B cell (primary cell): ENCODE measurements at regions not wholly inside any gene's neighbourhood (a gene's known extent, or its start where the extent isn't known, plus 50 kb on each side); places are given as distances from the start of the nearest gene placed in this dataset.

Experiments used
- ATAC-seq: fragments of 200-7000 bp; cut with Tn5 transposase; one replicate; pipeline ENCODE4 v1.10.0; 2021; ENCODE audit warnings: low read depth, mild to moderate bottlenecking, moderate number of reproducible peaks, moderate library complexity
- CTCF ChIA-PET: fragments of 350-600 bp; sonication (Branson Sonifier 250); formaldehyde crosslinking; loops from one replicate; lab custom pipeline; 2021; ENCODE audit warnings: antibody characterized with exemption, inconsistent platforms; lab: Charles Lee
- POLR2A ChIA-PET: fragments of 350-600 bp; sonication (Branson Sonifier 250); formaldehyde crosslinking; loops from one replicate; lab custom pipeline; 2021; ENCODE audit warnings: antibody characterized with exemption; lab: Charles Lee
- DNase-seq: peaks from one replicate; pipeline ENCODE4 v3.0.0; 2013
- H2AFZ ChIP-seq: 2 replicates; pipeline ENCODE4 v1.6.1; 2012; ENCODE audit warnings: mild to moderate bottlenecking, low read depth, low read length; ENCODE audit not compliant: insufficient read depth, poor library complexity, severe bottlenecking
- H3K27ac ChIP-seq, 2 donors: 1 replicate in 1 of 2; 2 replicates in 1 of 2; pipeline ENCODE4 v1.5.1; 2012 to 2013; ENCODE audit warnings: low read length in 2 of 2, mild to moderate bottlenecking in 2 of 2, moderate library complexity in 1 of 2
- H3K27me3 ChIP-seq, 4 experiments: fragments of 200-600 bp in 1 of 4; sonication (generic) in 1 of 4; replicated peaks in 1 of 4; 1 replicate in 2 of 4; 2 replicates in 2 of 4; pipeline versions ENCODE4 v1.6.1 to v1.7.0; 2013 to 2016; ENCODE audit warnings: low read length in 3 of 4, mild to moderate bottlenecking in 2 of 4, mixed read lengths in 1 of 4, moderate library complexity in 1 of 4; ENCODE audit not compliant: insufficient read depth in 4 of 4, control insufficient read depth in 3 of 4; ENCODE audit errors: control extremely low read depth in 1 of 4
- H3K36me3 ChIP-seq, 2 experiments: replicated peaks in 1 of 2; 1 replicate in 1 of 2; 2 replicates in 1 of 2; pipeline versions ENCODE4 v1.6.1 to v1.7.1; 2013; ENCODE audit warnings: low read length in 1 of 2; ENCODE audit not compliant: insufficient read depth in 2 of 2, control insufficient read depth in 1 of 2; ENCODE audit errors: control extremely low read depth in 1 of 2, extremely low read depth in 1 of 2
- H3K4me1 ChIP-seq, 2 donors: fragments of 200-600 bp in 1 of 2; sonication (generic) in 1 of 2; 1 replicate in 1 of 2; 2 replicates in 1 of 2; pipeline versions ENCODE4 v1.5.1 to v1.6.1; 2013 to 2017; ENCODE audit warnings: low read length in 2 of 2; ENCODE audit not compliant: control insufficient read depth in 2 of 2, insufficient read depth in 2 of 2
- H3K4me2 ChIP-seq: replicated peaks from 2 replicates; pipeline ENCODE3; 2012; ENCODE audit warnings: mild to moderate bottlenecking, low read depth, low read length; ENCODE audit not compliant: poor library complexity, severe bottlenecking
- H3K4me3 ChIP-seq, 5 experiments: fragments of 200-600 bp in 1 of 5; sonication (generic) in 1 of 5; 1 replicate in 3 of 5; 2 replicates in 2 of 5; pipeline versions ENCODE4 v1.5.1 to v1.7.0; 2011 to 2016; ENCODE audit warnings: low read length in 4 of 5, mild to moderate bottlenecking in 4 of 5, low read depth in 2 of 5, control low read depth in 1 of 5, moderate library complexity in 1 of 5; ENCODE audit not compliant: insufficient read depth in 1 of 5; ENCODE audit errors: control extremely low read depth in 1 of 5, extremely low read depth in 1 of 5
- H3K79me2 ChIP-seq: fragments of 200-600 bp; sonication (generic); one replicate; pipeline ENCODE4 v1.6.0; 2016; ENCODE audit warnings: low read length; ENCODE audit not compliant: control insufficient read depth, insufficient read depth
- H3K9ac ChIP-seq: fragments of 200-600 bp; sonication (generic); 2 replicates; pipeline ENCODE4 v1.6.1; 2017; ENCODE audit warnings: mild to moderate bottlenecking, low read length, moderate library complexity
- H3K9me3 ChIP-seq, 3 donors: one replicate each; pipeline versions ENCODE4 v1.6.1 to v1.7.1; 2013; ENCODE audit warnings: low read length in 2 of 3; ENCODE audit not compliant: control insufficient read depth in 2 of 3, insufficient read depth in 1 of 3; ENCODE audit errors: control extremely low read depth in 1 of 3
- H4K20me1 ChIP-seq: 2 replicates; pipeline ENCODE4 v1.6.0; 2012; ENCODE audit warnings: mild to moderate bottlenecking, low read length; ENCODE audit not compliant: insufficient read depth, control insufficient read depth, poor library complexity, severe bottlenecking
- H3K27ac Mint-ChIP-seq: one replicate; pipeline ENCODE4 v1.8.0; 2021; ENCODE audit warnings: mixed read lengths
- H3K27me3 Mint-ChIP-seq: one replicate; pipeline ENCODE4 v1.8.0; 2021; ENCODE audit warnings: mixed read lengths
- H3K4me1 Mint-ChIP-seq: one replicate; pipeline ENCODE4 v1.8.0; 2021; ENCODE audit warnings: mixed read lengths
- H3K4me3 Mint-ChIP-seq: one replicate; pipeline ENCODE4 v1.8.0; 2021; ENCODE audit warnings: mixed read lengths
- H3K9me3 Mint-ChIP-seq: one replicate; pipeline ENCODE4 v1.8.0; 2022; ENCODE audit warnings: mixed read lengths; ENCODE audit not compliant: insufficient read depth
- EZH2 ChIP-seq: IDR thresholded peaks from 2 replicates; pipeline ENCODE4 v1.6.1; 2012; ENCODE audit warnings: borderline replicate concordance, low read depth, mild to moderate bottlenecking, moderate library complexity, low read length; ENCODE audit not compliant: insufficient read depth, poor library complexity, severe bottlenecking
- WGBS: methylation state at CpG from one replicate; pipeline ENCODE4 v1.1.5; 2013; ENCODE audit warnings: missing lambda C conversion rate; ENCODE audit not compliant: insufficient coverage; 5-methylcytosine and 5-hydroxymethylcytosine counted together
- intact Hi-C: fragments of 100-400 bp; cut with micrococcal nuclease; formaldehyde crosslinking; loops from one replicate; pipeline ENCODE4 v1.10.0; 2022
- TF ChIP-seq, protein P1 (sequence below): fragments of 200-600 bp; IDR thresholded peaks from one replicate; pipeline ENCODE4 v1.8.0; 2022; ENCODE audit warnings: antibody characterized with exemption, mild to moderate bottlenecking

DNA sequence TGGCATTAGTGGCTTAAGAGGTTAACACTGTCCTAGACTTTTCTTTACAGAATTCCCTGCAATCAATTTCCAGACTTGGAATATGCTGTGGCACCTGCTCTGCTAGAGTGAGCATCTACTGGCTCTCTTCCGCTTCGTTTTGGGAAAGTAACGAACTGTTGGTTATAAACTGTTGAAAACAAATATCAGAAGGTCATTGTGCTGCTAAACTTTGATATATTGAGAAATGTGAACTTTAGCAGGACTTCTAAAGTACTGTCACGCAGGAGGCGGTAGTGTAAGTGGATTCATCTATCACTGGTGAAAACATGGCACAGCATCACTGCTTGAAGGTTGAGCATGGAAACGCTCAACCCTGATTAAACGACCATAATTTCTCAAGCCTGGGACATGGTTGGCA lies 348.9 kb downstream of the FLRT2 start:
- H3K4me3 ChIP-seq, result no peak overlapping the region
- ChIA-PET POLR2A (no interaction called here), CTCF (no interaction called here)
- no peak overlapping the region for H3K4me2 ChIP-seq
- H3K4me1 Mint-ChIP-seq, result no peaks in the 10 kb centered on the region
- H3K27me3 Mint-ChIP-seq, result no peaks in the 10 kb centered on the region
- H3K4me3 Mint-ChIP-seq, result no peak overlapping the region
- no peaks in the 10 kb centered on the region for H3K9me3 ChIP-seq
- no peaks in the 10 kb centered on the region for H3K9me3 Mint-ChIP-seq
- no peak for ATAC-seq
- no peak overlapping the region for H2AFZ ChIP-seq
- H3K79me2 ChIP-seq, result no peaks in the 10 kb centered on the region
- H3K27me3 ChIP-seq, result no peaks in the 10 kb centered on the region
- H4K20me1 ChIP-seq, result no peaks in the 10 kb centered on the region
- WGBS, result 100% methylated on average over 5 of the region's 7 CpGs
- DNase-seq, result no peak
- H3K27ac Mint-ChIP-seq, result no peak overlapping the region
- intact Hi-C loops, result no loop called here
- no peaks in the 10 kb centered on the region for H3K4me1 ChIP-seq
- no peak overlapping the region for H3K9ac ChIP-seq
- TF ChIP-seq EZH2, result no peak
- TF ChIP-seq, protein P1, sequence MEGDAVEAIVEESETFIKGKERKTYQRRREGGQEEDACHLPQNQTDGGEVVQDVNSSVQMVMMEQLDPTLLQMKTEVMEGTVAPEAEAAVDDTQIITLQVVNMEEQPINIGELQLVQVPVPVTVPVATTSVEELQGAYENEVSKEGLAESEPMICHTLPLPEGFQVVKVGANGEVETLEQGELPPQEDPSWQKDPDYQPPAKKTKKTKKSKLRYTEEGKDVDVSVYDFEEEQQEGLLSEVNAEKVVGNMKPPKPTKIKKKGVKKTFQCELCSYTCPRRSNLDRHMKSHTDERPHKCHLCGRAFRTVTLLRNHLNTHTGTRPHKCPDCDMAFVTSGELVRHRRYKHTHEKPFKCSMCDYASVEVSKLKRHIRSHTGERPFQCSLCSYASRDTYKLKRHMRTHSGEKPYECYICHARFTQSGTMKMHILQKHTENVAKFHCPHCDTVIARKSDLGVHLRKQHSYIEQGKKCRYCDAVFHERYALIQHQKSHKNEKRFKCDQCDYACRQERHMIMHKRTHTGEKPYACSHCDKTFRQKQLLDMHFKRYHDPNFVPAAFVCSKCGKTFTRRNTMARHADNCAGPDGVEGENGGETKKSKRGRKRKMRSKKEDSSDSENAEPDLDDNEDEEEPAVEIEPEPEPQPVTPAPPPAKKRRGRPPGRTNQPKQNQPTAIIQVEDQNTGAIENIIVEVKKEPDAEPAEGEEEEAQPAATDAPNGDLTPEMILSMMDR, result no peak
- no peaks in the 10 kb centered on the region for H3K36me3 ChIP-seq
- H3K27ac ChIP-seq, result no peak overlapping the region

DNA sequence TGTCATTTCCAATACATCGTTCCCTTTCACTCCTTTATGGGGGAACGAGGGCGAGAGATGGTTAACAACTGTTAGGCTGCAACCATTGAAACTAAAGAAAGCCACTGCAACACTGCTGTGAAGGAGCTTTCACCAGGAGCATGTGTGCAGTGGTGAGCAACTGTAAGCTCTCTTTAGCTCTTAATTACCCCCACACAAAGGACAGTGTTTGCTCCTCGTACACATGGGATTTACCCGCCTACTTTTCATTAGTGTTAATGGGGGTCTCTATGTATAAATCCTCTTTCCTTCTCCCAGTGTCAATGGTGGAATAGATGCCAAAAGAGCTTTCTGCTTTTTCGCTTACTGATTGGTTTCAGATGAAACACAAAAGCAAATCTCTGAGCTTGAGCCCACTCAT lies 343.1 kb downstream of the FLRT2 start:
- DNase-seq, result no peak
- Mint-ChIP-seq H3K27me3 (no peaks in the 10 kb centered on the region), H3K4me1 (no peaks in the 10 kb centered on the region), H3K9me3 (no peaks in the 10 kb centered on the region), H3K4me3 (no peak overlapping the region), H3K27ac (no peak overlapping the region)
- intact Hi-C loops, result no loop called here
- H3K4me2 ChIP-seq, result no peak overlapping the region
- H3K36me3 ChIP-seq, result no peaks in the 10 kb centered on the region
- 100% methylated on average over 3 of the region's 6 CpGs for WGBS
- H3K4me3 ChIP-seq, result no peak overlapping the region
- H3K9me3 ChIP-seq, result no peaks in the 10 kb centered on the region
- TF ChIP-seq, protein P1, result no peak
- no peak for TF ChIP-seq EZH2
- H3K27me3 ChIP-seq, result no peaks in the 10 kb centered on the region
- no peaks in the 10 kb centered on the region for H3K4me1 ChIP-seq
- H4K20me1 ChIP-seq, result no peaks in the 10 kb centered on the region
- ChIA-PET POLR2A (no interaction called here), CTCF (no interaction called here)
- no peak overlapping the region for H2AFZ ChIP-seq
- ATAC-seq, result no peak
- H3K9ac ChIP-seq, result no peak overlapping the region
- H3K27ac ChIP-seq, result no peak overlapping the region
- no peaks in the 10 kb centered on the region for H3K79me2 ChIP-seq
